Hepatocyte (in vitro differentiated cells): ENCODE measurements at regions not wholly inside any gene's neighbourhood (a gene's known extent, or its start where the extent isn't known, plus 50 kb on each side); places are given as distances from the start of the nearest gene placed in this dataset.
A peak's percentile ranks its signal among the peaks of the same experiment; 100 is the strongest.

Experiments used
- DNase-seq: peaks from one replicate; pipeline ENCODE4 v3.0.0-alpha.2; 2016; ENCODE audit warnings: low spot score
- H2AFZ ChIP-seq: fragments of 200-600 bp; sonication (generic); 2 replicates; pipeline ENCODE4 v1.6.0; 2016; ENCODE audit warnings: antibody characterized with exemption, mild to moderate bottlenecking
- H3K27ac ChIP-seq: fragments of 200-600 bp; sonication (generic); 2 replicates; pipeline ENCODE4 v1.5.1; 2016; ENCODE audit warnings: mild to moderate bottlenecking
- H3K27me3 ChIP-seq: fragments of 200-600 bp; sonication (generic); 2 replicates; pipeline ENCODE4 v1.6.1; 2016
- H3K36me3 ChIP-seq: fragments of 200-600 bp; sonication (generic); replicated peaks from 2 replicates; pipeline ENCODE4 v1.5.1; 2016; ENCODE audit warnings: low read depth; ENCODE audit not compliant: insufficient read depth
- H3K4me1 ChIP-seq: fragments of 200-600 bp; sonication (generic); 2 replicates; pipeline ENCODE4 v1.5.1; 2016; ENCODE audit warnings: mild to moderate bottlenecking, moderate library complexity; ENCODE audit not compliant: insufficient read depth
- H3K4me2 ChIP-seq: fragments of 200-600 bp; sonication (generic); 2 replicates; pipeline ENCODE4 v1.6.0; 2016
- H3K4me3 ChIP-seq: fragments of 200-600 bp; sonication (generic); 2 replicates; pipeline ENCODE4 v1.5.1; 2016; ENCODE audit warnings: mild to moderate bottlenecking
- H3K79me2 ChIP-seq: fragments of 200-600 bp; sonication (generic); 2 replicates; pipeline ENCODE4 v1.6.0; 2017; ENCODE audit warnings: mild to moderate bottlenecking
- H3K9me2 ChIP-seq: fragments of 200-600 bp; sonication (generic); replicated peaks from 2 replicates; pipeline ENCODE4 v1.6.0; 2017; ENCODE audit warnings: mild to moderate bottlenecking; ENCODE audit not compliant: insufficient read depth
- H3K9me3 ChIP-seq: fragments of 200-600 bp; sonication (generic); 2 replicates; pipeline ENCODE4 v1.5.1; 2016; ENCODE audit warnings: low read depth, mild to moderate bottlenecking
- H4K20me1 ChIP-seq: fragments of 200-600 bp; sonication (generic); 2 replicates; pipeline ENCODE4 v1.6.0; 2016; ENCODE audit warnings: mild to moderate bottlenecking; ENCODE audit not compliant: insufficient read depth, poor library complexity, severe bottlenecking
- EZH2 ChIP-seq: fragments of 200-600 bp; sonication (generic); IDR thresholded peaks from 2 replicates; pipeline ENCODE4 v1.6.1; 2016; ENCODE audit warnings: antibody characterized with exemption, mild to moderate bottlenecking, borderline replicate concordance
- EZH2phosphoT487 ChIP-seq: fragments of 200-600 bp; sonication (generic); IDR thresholded peaks from one replicate; pipeline ENCODE4 v1.6.1; 2018; ENCODE audit warnings: antibody characterized with exemption, mild to moderate bottlenecking, low read depth, moderate library complexity; ENCODE audit not compliant: unreplicated experiment, severe bottlenecking
- WGBS: methylation state at CpG from one replicate; pipeline ENCODE4 v1.1.6; 2016; ENCODE audit warnings: low lambda C conversion rate; ENCODE audit errors: missing lambda C conversion rate; 5-methylcytosine and 5-hydroxymethylcytosine counted together
- TF ChIP-seq, protein P1 (sequence below): fragments of 200-600 bp; sonication (generic); IDR thresholded peaks from 2 replicates; pipeline ENCODE4 v1.5.1; 2016; ENCODE audit warnings: antibody characterized with exemption, mild to moderate bottlenecking; ENCODE audit not compliant: poor library complexity

DNA sequence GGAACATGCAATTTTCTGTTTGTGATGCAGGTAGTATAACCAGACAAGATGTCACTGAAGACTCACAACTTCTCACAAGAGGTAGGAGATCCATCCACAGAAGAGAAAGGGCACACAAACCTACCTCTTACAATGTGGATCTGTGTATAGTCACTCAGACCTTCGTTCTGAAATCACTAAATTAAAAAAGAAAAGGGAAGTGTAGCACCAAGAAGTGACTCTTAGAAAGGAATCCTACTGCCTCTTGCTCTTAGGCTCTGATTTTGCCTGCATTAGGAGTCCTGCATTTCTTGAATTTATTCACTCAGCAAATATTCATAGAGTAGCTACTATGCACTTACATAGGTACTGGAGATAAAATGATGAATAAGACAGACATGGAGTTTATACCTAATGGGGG, 347.6 kb downstream of the BMP4 start:
- Histone ChIP-seq H2AFZ (no peak overlapping the region), H3K4me2 (no peak overlapping the region), H4K20me1 (no peaks in the 10 kb centered on the region)

GRCh38 chr14:53608369-53608768, 348.3 kb downstream of the BMP4 start:
- Histone ChIP-seq H3K27me3 (no peaks in the 10 kb centered on the region), H3K27ac (peak overlapping the region; percentile 62), H4K20me1 (no peaks in the 10 kb centered on the region), H3K9me3 (no peaks in the 10 kb centered on the region), H3K36me3 (no peaks in the 10 kb centered on the region), H3K79me2 (no peaks in the 10 kb centered on the region), H3K4me3 (no peak overlapping the region), H3K4me2 (no peak overlapping the region), H3K9me2 (no peaks in the 10 kb centered on the region), H2AFZ (no peak overlapping the region), H3K4me1 (peaks cover 3% of the 10 kb centered on the region)
- WGBS = 69% methylated on average over 5 of the region's 5 CpGs
- TF ChIP-seq EZH2phosphoT487 (no peak), EZH2 (no peak)
- TF ChIP-seq, protein P1, sequence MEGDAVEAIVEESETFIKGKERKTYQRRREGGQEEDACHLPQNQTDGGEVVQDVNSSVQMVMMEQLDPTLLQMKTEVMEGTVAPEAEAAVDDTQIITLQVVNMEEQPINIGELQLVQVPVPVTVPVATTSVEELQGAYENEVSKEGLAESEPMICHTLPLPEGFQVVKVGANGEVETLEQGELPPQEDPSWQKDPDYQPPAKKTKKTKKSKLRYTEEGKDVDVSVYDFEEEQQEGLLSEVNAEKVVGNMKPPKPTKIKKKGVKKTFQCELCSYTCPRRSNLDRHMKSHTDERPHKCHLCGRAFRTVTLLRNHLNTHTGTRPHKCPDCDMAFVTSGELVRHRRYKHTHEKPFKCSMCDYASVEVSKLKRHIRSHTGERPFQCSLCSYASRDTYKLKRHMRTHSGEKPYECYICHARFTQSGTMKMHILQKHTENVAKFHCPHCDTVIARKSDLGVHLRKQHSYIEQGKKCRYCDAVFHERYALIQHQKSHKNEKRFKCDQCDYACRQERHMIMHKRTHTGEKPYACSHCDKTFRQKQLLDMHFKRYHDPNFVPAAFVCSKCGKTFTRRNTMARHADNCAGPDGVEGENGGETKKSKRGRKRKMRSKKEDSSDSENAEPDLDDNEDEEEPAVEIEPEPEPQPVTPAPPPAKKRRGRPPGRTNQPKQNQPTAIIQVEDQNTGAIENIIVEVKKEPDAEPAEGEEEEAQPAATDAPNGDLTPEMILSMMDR = no peak
- peak; percentile 67 for DNase-seq

More for the DNA sequence above, 347.6 kb downstream of the BMP4 start:
- TF ChIP-seq EZH2phosphoT487 (no peak), EZH2 (no peak)
- TF ChIP-seq, protein P1 = no peak
- Histone ChIP-seq H3K4me3 (no peak overlapping the region), H3K36me3 (no peaks in the 10 kb centered on the region), H3K79me2 (no peaks in the 10 kb centered on the region), H3K4me1 (peaks cover 3% of the 10 kb centered on the region), H3K9me3 (no peaks in the 10 kb centered on the region), H3K9me2 (no peaks in the 10 kb centered on the region), H3K27me3 (no peaks in the 10 kb centered on the region), H3K27ac (peak overlapping the region; percentile 62)
- no peak for DNase-seq
- 95% methylated on average over 1 of the region's 1 CpG for WGBS

DNA sequence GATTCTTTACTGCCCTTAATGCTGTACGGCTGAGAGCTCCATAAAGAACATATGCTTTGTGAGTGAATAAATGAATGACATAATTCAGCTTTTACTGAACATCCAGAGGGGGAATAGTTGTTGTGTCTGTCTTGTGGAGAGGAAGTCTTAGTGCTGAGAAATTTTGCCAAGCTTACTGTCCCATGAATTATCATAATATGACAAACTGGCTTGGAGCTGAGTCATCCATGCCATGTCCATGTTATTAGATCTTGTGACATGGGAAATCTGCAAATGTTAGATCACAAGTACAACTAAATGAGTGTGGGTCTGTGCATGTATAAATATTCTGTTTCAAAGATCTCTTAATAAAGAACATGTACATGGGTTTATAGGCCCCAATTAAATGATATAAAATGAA, 350.4 kb downstream of the BMP4 start:
- H3K27me3 ChIP-seq = no peaks in the 10 kb centered on the region
- H3K9me3 ChIP-seq = no peaks in the 10 kb centered on the region
- WGBS = 86% methylated on average over 1 of the region's 1 CpG
- H3K36me3 ChIP-seq = no peaks in the 10 kb centered on the region
- H3K4me2 ChIP-seq = no peak overlapping the region
- H3K4me1 ChIP-seq = no peaks in the 10 kb centered on the region
- no peak for TF ChIP-seq EZH2
- no peak for TF ChIP-seq EZH2phosphoT487
- TF ChIP-seq, protein P1 = no peak
- no peaks in the 10 kb centered on the region for H3K79me2 ChIP-seq
- H4K20me1 ChIP-seq = no peaks in the 10 kb centered on the region
- DNase-seq = no peak
- no peaks in the 10 kb centered on the region for H3K9me2 ChIP-seq
- H2AFZ ChIP-seq = no peak overlapping the region
- no peak overlapping the region for H3K4me3 ChIP-seq
- no peak overlapping the region for H3K27ac ChIP-seq

- Histone ChIP-seq H4K20me1 (no peaks in the 10 kb centered on the region), H2AFZ (no peak overlapping the region), H3K9me3 (no peaks in the 10 kb centered on the region), H3K79me2 (no peaks in the 10 kb centered on the region), H3K27ac (no peak overlapping the region), H3K4me3 (no peak overlapping the region), H3K9me2 (no peaks in the 10 kb centered on the region), H3K4me1 (no peaks in the 10 kb centered on the region), H3K4me2 (no peak overlapping the region), H3K27me3 (no peaks in the 10 kb centered on the region), H3K36me3 (no peaks in the 10 kb centered on the region)
- no peak for DNase-seq
- TF ChIP-seq EZH2phosphoT487 (no peak), EZH2 (no peak)
- TF ChIP-seq, protein P1 = no peak
These were observed 351.1 kb downstream of the BMP4 start for GRCh38 chr14:53605562-53605961.
